ENCODE measurements at regions not wholly inside any gene's neighbourhood (a gene's known extent, or its start where the extent isn't known, plus 50 kb on each side); places are given as distances from the start of the nearest gene placed in this dataset.

GRCh38 chr6:104506429-104506828, 353.3 kb downstream of the HACE1 start:
- no peak for TF ChIP-seq CTCF (IDR thresholded peaks at IDR 0.05)
- TF ChIP-seq POLR2A (IDR thresholded peaks at IDR 0.05) = no peak
